Left ventricle myocardium superior (tissue), 1 donor: ENCODE measurements at regions not wholly inside any gene's neighbourhood (a gene's known extent, or its start where the extent isn't known, plus 50 kb on each side); places are given as distances from the start of the nearest gene placed in this dataset.
"Not testable (repeated sequence)": the region's sequence is repeated elsewhere in the genome, so short reads cannot be mapped to it uniquely, and the experiment has no call there.

Source experiments
- ATAC-seq: fragments of 200-7000 bp; cut with Tn5 transposase; one replicate; pipeline ENCODE4 v1.9.1; 2020; ENCODE audit warnings: mild to moderate bottlenecking, moderate library complexity
- DNase-seq: peaks from one replicate; pipeline ENCODE4 v3.0.0-alpha.2; 2020
- intact Hi-C: fragments of 100-400 bp; cut with micrococcal nuclease; formaldehyde crosslinking; loops from one replicate; pipeline ENCODE4 v1.11.0; 2022
- donor health status: DM: no; HTN: yes; CAD: no; lungs with severe emphysema.

- DNase-seq (no peak), ATAC-seq (no peak)
- intact Hi-C loops = no loop called here
Measured at GRCh38 chr6:145279551-145279950, 455.8 kb downstream of the EPM2A start.

DNA sequence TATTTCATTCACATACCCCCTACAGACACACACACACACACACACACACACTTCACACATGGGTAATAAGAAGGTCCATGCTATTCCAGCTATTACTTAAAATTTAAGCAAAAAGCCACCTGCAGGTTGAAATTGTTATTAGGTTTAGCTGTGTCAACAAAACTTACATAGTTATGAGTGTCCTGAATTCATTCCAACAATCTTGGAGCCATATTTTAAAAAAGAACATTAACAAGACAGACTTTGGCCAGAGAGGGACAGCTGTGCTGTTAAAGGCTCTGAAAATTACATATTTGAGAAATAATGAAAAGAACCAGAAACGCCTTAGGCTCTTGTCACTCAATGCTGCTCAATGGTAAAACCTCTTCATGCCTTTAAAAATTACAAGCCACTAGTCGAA, 455.3 kb downstream of the EPM2A start:
- ATAC-seq (no peak), DNase-seq (no peak)
- intact Hi-C loops = no loop called here

DNA sequence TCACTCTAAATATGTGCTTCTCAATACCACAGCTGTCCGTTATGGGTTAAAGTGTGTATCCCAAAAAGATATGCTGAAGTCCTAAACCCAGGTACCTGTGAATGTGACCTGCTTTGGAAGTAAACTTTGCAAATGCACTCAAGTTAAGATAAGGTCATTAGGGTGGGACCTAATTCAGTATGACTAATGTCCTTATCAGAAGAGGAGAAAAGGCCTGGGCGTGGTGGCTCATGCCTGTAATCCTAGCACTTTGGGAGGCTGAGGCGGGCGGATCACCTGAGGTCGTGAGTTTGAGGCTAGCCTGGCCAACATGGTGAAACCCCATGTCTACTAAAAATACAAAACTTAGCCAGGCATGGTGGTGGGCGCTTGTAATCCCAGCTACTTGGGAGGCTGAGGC, 452.1 kb downstream of the EPM2A start:
- intact Hi-C loops = not testable (repeated sequence)

GRCh38 chr6:145283856-145284255, 451.5 kb downstream of the EPM2A start:
- intact Hi-C loops = no loop called here
- ATAC-seq = no peak

More for the DNA sequence above, 452.1 kb downstream of the EPM2A start:
- DNase-seq, ATAC-seq: not testable (repeated sequence)

GRCh38 chr6:145286916-145287315, 448.4 kb downstream of the EPM2A start:
- ATAC-seq (no peak), DNase-seq (no peak)
- intact Hi-C loops = no loop called here

More at GRCh38 chr6:145283856-145284255, 451.5 kb downstream of the EPM2A start:
- DNase-seq = no peak

GRCh38 chr6:145289573-145289972, 445.7 kb downstream of the EPM2A start:
- no peak for ATAC-seq
- no peak for DNase-seq
- intact Hi-C loops = no loop called here

DNA sequence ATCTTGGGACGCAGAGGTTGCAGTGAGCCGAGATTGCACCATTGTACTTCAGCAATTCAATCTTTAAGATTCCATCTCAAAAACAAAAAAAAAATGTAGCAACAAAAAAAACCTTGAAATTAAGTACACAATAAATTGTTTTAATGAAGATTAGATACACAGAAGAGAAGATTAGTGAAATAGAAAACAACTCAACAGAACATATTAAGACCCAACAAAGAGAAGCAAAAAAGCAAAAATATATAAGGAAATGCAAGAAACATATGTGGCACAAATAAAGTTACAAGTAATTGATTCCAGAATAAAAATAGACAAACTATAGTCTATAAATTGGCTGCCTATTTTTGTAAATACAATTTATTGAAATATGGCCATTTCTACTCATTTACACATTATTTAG, 445.2 kb downstream of the EPM2A start:
- intact Hi-C loops = no loop called here
- DNase-seq (no peak), ATAC-seq (no peak)

- intact Hi-C loops = no loop called here
- no peak for DNase-seq
- ATAC-seq = no peak
Measured at GRCh38 chr6:145292066-145292465, 443.3 kb downstream of the EPM2A start.

DNA sequence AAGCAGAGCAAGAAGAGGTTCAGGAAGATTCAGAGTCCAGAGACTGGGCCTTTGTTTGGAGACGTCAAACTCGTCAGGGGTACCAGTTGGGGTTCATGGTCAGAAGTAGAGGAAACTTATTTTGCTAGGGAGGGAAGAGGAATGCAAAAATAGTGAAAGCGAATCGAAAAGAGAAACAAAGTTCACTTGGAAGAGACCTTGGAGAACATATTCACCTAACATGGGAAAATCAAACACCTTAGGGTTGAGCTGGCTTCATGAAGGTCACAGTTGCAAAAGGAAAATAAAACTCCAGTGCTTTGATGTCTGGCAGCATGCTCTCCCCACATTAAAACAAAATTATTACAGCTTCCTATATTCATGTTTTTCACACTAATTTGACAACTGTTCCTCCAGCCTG, 440.4 kb downstream of the EPM2A start:
- DNase-seq (no peak), ATAC-seq (no peak)
- intact Hi-C loops = no loop called here

DNA sequence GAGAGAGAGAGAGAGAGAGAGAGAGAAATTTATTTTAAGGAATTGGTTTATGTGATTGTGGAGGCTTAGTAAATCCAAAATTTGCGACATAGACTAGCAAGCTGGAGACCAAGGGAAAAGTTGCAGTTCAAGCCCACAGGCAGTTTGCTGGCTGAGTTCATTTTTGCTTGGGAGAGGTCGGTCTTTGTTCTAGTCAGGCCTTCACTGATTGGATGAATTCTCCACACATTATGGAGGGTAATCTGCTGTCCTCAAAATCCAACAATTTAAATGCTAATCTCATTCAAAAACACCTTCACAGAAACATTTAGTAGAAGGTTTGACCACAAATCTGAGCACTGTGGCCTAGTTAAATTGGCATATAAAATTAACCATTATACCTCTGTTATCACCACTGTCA, 439.6 kb downstream of the EPM2A start:
- DNase-seq (no peak), ATAC-seq (no peak)
- intact Hi-C loops = no loop called here

GRCh38 chr6:145305670-145306069, 429.6 kb downstream of the EPM2A start:
- no peak for DNase-seq
- intact Hi-C loops = no loop called here
- ATAC-seq = no peak

DNA sequence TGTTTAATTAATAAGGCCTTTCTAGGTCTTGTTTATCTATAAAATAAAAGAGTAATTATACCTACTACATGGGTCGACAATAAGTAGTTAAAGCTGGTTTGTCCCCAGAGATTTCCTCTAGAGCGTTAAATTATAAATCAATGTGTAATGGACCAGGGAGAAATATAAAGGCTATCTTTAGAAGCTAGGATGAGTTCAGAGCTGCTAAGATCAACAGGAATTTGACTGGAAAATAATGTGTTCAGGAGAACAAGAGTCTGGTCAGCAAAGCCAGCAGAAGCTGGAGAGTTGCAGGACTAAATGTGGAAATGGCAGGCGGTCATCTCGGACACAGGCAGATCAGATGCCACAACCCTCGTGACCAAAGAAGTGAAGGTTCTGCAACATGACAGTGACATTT, 428.8 kb downstream of the EPM2A start:
- intact Hi-C loops = no loop called here
- no peak for DNase-seq
- ATAC-seq = no peak

DNA sequence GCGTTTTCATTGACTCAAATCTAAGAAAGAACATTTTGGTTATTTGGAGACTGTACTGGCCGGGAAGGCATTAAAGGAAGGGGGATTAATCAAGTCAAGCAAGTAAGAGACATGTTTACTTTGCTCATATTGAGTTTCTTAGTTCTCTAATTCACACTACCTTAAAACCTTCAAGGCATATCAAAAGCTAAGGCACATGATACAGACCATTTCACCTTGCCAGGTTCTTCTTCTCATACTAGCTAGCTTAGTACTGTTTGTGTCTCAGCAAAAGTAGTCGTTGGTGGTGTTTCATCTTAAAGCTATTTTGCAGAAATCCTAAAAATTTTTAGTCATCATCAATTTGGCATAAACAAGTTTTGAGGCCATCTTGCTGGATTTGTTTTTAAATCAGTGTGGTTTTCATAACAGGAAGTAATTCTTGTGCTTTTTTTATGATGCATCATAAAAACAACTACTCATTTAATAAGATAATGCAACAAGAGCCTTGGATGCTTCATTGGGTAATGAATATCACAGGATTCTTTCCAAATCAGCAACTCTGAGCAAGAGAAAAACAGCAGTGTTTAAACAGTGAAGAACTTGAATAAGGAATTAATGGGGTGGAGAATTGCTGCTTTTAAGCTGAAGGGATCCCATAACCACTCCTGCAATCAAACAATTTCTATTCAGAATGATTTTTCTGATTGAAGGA, 425.3 kb downstream of the EPM2A start:
- DNase-seq = no peak
- intact Hi-C loops = no loop called here
- no peak for ATAC-seq

GRCh38 chr6:145312481-145312880, 422.8 kb downstream of the EPM2A start:
- intact Hi-C loops = no loop called here
- DNase-seq (no peak), ATAC-seq (no peak)

DNA sequence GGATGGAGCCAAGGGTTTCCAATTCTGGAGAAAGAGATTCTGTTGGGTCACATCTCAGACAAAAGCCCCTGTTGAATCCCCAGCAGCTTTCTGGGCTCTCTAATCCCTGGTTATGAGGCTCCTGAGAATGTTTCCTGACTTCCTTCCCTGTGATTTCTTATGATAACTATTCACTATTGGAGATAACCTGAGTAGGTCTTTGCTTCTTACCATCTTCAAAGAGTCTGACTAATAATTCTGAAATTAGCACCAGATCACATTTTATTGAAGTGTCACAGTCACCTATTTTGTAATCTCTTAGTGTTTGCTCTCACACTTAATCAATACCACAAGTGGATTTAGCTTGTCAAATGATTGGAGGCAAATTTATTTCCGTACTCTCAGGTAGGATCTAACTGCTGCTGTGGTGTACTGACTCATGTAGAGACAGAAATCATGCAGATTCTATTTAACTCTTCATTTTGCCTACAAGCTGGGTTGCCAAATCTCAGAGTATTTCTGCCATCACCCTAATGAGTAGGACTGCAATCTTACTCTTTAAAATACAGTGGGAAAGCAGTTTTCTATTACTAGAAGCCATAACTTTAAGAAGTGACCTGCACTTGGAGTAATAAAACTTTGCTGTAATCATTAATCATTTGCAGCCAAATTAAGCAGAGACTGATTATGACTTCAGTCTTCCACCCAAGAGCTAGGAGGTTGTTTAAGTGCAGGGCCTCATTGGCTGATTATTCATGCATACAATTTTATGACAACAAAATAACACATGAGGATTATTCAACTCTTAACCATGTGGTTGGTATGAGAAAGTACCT, 422.1 kb downstream of the EPM2A start:
- intact Hi-C loops = no loop called here
- DNase-seq (no peak), ATAC-seq (no peak)

- ATAC-seq (no peak), DNase-seq (no peak)
- intact Hi-C loops = no loop called here
Measured at GRCh38 chr6:145315982-145316600, 419.2 kb downstream of the EPM2A start.

DNA sequence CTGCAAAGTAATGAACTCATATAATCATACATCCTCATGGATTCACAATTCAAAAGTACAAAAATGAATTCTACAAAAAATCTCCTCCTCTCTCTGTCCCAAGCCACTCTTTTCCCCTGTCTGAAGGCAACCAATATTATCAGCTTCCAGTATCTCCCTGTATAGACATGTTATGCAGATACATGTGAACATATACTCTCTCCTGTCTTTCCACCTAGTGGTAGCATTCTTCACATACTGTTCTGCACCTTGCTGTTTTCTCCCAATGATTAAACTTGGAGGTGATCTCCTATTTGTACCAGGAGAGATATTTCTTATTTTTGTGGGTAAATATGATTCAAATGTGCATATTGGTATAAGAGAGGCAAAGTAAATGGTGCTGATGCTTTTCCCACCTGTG, 416.4 kb downstream of the EPM2A start:
- ATAC-seq (no peak), DNase-seq (no peak)
- intact Hi-C loops = no loop called here

GRCh38 chr6:145319605-145320004, 415.7 kb downstream of the EPM2A start:
- no peak for DNase-seq
- intact Hi-C loops = no loop called here
- ATAC-seq = no peak

GRCh38 chr6:145323646-145324045, 411.7 kb downstream of the EPM2A start:
- no peak for DNase-seq

DNA sequence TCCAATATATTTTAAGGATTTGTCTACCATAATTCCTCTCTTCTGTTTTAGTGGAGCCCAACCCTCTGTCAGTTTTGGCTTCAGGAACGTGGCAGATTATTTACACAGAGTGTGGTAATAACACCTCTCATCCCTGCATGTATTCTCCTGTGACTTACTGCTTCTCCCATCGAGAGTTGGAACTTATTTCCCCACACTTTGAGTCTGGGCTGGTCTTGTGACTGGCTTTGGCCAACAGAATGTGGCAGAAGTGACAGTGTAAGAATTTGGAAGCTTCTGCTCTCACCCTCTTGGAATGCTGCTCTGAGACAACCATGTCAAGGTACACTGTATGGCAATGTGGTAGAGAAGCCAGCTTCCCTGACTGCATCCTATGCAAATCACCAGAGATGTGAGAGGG, 407.7 kb downstream of the EPM2A start:
- no peak for ATAC-seq
- DNase-seq = no peak
- intact Hi-C loops = no loop called here

More at GRCh38 chr6:145323646-145324045, 411.7 kb downstream of the EPM2A start:
- peak; percentile 98 for ATAC-seq
- intact Hi-C loops = no loop called here
